UCSD-AML1 (cell line): ENCODE measurements at regions not wholly inside any gene's neighbourhood (a gene's known extent, or its start where the extent isn't known, plus 50 kb on each side); places are given as distances from the start of the nearest gene placed in this dataset.

Source experiments
- DNase-seq: peaks from one replicate; lab custom pipeline; 2025; ENCODE audit not compliant: unreplicated experiment; lab: John Stamatoyannopoulos, UW

DNA sequence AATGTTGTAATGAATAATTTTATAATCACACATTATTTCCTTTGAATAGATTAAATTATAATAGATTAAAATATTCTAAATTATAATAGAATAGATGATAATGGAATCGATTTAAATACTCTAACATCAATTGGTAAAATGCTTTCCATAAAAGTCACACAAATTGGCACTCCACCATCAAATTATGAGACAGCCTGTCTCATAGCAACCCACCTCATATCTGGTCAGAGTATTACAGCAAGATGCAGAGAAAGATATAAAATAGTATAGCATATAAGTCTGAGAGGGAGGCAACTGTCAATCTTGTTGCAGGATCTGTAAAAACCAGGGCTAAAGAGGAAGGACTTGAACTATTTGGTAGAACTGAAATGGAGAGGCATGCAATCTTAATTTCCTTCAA lies 98.4 kb upstream of the NCKAP5 start:
- no peak for DNase-seq

DNA sequence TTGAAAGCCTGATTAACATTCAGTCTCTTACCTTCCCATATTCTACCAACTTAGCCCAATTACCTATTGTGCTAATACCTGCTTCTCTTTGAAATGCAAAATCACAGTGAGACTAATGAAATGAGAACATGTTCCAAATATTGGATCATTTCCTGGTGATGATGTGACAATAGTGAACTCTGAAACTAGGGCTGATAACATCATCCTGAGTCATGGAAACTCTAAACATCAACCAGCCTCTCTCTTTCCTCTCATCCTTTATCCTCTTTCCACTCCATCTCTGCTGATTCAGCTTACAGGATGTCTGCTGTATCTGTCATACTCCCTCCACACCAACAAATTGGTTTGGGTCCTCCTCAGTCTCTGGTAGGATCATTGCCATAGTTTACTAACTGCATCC lies 98.8 kb upstream of the NCKAP5 start:
- DNase-seq, result no peak

DNA sequence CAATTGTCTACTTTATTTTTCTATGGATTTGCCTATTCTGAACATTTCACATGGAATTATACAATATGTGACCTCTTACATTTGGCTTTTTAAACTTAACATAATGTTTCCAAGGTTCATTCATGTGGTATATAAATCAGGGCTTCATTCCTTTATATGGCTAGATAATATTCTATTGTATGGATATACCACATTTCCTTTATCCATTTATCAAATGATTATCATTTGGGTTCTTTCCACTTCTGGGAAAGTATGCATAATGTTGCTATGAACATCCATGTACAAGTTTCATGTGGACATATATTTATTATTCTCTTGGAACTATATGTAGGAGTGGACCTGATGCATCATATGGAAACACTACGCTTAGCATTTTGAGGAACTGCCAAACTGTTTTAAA lies 99.7 kb upstream of the NCKAP5 start:
- DNase-seq, result no peak

DNA sequence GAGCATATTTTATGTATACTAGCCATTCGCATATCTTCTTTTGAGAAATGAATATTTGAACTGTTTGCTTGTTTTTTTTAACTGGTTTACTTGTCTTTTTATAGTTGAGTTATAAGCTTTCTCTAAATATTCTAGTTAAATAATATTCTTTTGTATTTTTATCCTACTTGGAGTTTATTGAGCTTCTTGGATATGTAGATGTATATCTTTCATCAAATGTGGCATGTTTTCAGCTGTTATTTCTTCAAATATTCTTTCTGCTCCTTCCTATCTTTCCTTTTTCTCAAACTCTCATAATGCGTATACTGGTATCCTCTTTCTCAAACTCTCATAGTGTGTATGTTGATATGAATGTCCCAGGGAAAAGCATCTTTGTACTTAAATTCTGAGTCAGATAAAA lies 100.3 kb upstream of the NCKAP5 start:
- DNase-seq, result no peak

DNA sequence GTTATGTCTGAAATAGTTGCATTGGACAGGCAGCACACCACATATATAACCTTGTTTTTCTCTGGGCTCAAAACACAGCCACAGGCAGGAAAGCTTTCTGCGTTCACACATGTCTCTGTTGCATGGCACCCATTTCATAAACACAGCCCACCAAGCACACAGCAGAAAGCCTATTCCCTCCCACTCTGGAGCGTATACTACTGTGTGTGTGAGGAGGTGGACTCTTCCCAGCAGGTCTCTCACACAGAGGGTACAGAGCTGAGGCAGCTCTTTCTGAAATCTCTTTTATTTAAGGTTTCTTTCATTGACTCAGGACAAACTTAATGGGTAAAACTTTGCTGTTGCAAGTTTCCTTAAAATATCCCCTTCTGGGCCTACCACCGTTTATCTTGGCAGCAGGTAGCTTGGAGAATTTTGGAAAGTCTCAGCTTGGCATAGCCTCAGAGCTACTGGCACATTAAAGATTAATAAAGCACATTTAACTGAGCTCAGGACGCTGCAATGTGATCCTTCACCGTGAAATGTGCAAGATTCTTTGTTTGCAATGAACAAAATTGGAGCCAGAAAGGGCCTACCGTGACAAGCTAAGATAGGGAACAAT lies 105.1 kb upstream of the NCKAP5 start:
- DNase-seq, result no peak

DNA sequence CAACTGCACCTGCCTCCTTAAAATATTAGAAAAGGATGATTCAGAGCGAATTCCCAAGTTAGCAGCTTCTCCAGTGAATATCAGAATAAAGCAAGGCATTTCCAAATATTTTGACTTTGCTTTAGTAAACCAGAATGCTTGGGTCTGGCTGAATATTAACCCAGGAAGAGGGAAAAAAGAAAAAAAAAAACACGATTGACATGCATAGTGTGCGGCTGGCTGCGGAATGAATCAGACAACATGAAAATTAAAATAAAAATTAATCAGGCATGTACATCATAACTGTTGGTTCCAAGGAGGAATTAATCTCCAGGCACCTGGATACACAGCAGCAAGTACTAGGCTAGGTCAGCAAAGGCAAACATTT lies 105.8 kb upstream of the NCKAP5 start:
- DNase-seq, result no peak

DNA sequence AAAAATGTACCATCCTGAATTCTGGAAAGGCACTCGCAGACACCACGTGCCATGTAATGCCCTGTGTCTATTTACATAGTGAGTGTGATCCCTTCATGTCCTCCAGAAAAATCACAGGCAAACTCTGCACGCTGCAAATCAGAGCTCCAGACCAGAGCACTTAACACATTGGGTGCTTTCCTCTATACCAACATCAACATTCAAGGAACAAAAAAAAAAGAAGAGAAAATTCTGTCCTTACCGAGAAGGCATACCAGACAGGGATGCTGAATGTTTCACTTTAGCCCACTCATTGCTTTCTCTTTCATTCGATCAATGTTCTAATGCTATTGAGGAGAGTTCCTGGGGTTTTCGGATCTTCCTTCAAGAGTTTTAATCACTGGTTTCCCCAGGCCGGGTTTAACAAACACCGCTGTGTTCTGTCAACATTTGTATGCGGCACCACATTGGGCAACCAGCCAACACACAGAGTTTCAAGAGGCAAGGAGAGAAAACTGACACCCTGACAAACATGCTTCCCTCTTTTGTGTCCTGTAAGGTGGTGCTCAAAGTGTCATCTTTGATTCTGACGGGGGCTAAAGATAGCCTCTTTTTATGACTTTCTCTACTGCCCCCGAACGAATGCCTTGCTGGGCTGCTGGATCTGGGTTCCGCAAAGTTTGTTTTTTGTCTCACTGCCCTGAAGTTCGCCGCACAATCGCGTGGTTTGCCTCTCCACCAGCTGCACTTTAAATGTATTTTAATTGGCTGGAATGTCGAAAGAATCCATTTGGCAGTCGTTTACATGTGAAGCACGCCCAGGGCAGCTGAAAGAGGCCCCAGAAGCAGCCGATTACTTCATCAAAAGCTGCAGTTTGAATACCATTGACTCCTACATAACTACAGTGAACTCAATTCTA lies 106.4 kb upstream of the NCKAP5 start:
- DNase-seq, result no peak

DNA sequence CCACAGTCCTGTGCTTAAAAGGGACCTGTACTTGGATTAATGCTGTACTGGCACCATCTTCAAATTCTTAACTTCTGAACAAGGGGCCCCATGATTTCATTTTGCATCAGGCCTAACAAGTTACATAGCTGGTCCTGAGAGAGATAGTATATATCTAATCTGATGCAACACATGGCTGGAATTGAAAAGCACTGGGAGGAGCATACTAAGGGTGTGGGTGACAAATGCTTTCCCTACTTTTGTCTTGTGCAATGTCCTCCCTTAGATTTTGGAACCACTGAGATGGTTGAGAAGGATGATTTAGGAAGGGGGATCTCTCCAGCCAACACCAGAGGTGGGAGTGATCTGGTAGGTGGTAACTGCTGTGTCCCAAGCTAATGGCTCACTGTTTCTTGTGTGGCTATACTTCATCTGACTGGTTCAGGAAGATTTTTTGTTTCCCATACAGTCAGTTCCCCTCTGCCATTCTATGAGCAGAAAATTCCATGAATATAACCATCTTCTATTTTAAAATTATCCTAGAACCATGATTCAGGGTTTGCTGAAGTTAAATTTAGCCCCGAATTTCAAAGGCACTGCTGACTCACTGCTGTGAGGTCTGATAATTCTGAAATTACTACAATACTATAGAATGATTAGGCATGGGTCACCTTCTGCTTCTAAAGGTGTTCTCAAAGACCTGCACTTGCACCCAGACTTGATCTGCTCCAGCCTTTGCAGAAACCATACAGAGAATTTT lies 108.3 kb upstream of the NCKAP5 start:
- DNase-seq, result no peak

DNA sequence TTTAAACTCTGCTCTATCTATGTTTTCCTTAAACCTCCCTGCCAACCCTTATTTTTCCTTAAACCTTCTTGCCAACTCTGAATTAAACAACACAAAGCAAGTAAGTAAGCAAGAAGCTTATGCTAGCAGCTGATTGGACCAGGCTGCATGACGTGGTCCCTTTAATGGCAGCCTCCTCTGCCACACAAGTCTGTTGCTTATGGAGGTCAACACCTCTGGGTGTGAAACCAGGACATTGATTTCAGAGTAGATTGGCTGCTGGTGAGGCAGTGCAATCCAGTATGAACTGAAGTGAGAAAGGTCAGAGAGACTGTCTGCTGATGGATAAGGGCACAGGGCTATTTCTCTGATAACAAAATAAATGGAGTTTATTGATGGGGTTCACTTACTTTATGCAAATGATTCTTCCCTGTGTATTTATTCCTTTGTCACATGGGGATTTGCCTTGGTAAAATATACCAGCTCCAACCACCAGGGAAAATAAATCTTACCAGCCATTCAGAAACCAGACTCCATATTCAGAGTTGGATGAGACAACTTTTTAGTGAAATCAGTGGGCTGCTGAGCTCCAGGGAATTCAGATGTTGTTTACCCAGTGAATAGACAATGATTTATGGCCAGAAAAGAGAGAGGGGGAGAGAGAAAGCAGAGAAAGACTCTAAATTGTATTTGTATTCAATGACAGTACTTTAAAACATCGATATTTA lies 112.2 kb upstream of the NCKAP5 start:
- no peak for DNase-seq

DNA sequence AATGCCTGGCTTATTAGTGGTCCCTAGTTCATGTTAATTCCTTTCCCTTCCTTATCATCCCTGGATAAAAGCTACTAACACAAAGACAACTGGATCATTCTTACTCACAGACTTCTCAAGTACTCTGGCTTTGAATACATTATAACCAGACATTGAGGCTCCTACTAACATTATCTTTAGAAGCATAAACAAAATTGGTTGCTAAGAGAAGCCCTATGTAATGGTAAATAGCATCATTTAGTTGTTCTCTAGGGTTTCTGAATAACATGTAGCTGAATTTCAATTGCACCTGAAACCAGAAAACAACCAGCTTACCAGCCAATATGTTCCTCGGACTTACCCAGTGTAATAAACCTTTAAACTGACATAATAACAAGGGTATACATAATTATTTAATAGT lies 114.1 kb upstream of the NCKAP5 start:
- no peak for DNase-seq

DNA sequence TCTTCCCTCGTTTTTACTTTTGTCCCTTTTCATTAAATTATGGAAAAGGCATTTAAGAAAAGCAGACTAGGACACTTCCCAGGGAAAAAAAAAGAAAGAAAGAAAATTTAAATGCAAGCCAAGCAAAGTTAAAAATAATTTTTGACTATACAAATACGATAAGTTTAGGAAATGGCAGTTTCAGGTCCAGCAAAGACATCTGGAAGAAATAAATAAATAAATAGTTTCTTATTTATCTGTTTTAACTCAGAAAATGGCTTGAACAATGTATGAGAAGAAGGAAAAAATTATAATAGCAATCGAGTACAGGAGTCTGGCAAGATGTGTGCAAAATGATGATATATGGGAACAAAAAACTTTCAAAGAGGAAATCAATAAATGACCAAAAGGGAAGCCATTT lies 114.6 kb upstream of the NCKAP5 start:
- no peak for DNase-seq

DNA sequence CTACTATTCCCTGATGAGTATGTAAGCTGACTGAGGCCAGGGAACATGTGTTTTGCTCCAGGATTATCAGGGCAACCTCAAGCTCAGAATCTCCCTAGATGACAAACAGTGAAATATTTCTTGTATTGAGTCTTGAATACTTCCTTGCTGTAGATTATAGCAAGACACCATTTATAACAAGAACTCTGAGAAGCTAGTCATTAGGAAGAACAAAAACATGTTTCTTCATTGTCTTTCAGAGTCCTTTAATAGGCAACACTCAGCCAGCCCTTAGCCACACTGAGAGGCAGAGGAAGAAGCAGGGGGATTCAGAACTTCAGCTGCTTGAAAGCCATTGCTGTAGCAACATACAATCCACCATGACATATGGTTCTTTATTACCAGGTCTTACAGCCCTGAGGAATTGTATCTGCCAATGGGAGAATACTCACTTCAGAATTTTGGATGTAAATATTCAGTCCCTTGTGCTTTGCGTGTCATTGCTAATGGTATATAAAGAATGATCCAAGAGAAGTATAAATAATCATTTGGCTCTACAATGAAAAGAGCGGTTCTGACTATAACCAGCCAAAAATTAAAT lies 117.5 kb upstream of the NCKAP5 start:
- no peak for DNase-seq

DNA sequence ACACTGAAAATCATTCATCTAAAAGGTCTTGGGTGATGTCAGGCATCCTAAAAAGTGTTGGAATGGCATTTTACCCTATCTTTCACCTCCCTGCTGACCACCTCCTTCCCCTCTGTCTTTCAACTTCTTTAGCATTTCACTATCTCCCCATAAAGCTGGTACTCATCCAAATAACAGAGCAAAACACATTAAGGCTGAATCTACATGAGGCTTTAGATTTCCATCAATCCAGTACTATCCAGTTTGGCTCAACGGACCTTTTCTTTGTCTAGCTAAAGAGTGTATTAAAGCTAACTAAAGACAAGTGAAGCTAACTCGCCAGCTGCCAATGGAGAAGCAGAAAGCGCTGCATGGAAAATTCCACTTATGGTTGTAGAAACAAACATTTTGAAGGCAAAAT lies 122.5 kb upstream of the NCKAP5 start:
- no peak for DNase-seq

DNA sequence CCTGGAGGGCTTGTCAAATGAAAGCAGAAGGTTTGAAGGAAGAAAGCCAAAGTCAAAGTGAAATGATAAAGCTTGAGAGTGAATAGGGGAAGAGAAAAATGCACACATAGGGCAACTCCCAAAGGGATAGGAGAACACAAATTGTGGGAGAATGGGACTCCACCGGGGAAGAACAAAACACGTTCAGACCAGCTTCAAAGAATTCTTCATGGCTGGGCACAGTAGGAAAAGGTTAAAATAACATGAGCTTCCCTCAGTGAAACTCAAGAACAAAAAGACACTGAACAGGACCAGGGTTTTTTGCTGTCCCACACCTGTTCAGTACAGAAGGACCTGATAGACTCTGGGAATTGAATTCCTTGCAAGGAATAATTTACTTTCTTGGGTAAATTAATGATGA lies 123.1 kb upstream of the NCKAP5 start:
- no peak for DNase-seq

DNA sequence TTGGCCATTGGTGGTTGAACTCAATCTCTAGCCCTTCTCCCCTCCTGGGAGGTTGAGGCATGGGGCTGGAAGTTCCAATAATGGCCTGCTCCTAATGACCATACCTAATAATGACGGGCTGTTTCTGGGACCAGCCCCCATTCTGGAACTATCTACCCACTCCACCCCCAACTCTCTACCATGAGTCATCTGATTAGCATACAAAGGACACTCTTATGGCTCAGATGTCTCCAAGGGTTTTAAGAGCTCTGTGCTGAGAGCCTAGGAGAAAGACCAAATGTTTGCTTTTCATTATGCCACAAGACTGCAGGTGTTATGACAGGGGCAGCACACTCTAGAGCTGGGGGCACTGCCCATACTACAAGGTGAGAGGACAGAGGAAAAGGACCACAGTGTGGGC lies 137.0 kb upstream of the NCKAP5 start:
- DNase-seq, result no peak

DNA sequence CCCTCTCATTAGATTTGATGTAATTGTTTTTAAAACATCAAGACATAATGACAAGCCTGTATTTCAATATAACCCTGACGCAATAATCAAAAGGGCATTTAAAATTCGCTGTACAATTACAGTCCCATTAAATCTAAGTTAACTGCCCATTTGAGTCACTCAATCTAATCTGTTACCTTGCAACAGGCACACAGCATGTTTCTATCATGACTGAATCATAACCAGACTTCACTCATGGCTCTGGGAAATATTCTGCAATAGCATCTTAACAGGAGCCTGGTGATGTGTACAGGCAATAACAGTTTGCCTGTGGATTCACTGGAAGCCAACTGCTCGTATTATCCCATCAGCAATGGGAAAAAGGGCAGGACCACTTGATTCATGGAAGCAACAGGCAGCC lies 142.3 kb upstream of the NCKAP5 start:
- DNase-seq, result no peak

DNA sequence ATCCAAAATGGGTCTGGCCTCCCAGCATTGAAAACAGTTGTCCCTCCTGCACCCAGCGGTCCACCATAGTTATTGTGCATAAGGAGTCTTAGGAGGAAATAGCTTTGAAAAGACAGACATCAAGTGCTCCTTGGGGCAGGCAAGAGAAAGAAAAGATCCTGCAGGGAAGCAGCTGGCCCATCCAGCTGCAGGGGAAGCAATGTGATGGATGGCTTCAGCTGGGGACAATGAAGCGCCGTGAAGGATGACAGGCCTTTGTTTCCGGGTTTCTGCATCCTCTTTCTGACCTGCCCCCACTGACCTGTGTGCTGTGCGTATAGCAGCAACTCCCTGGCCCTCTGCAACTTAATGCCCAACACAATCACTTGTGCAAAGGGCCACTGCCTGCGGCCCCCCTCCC lies 142.9 kb upstream of the NCKAP5 start:
- DNase-seq, result no peak

DNA sequence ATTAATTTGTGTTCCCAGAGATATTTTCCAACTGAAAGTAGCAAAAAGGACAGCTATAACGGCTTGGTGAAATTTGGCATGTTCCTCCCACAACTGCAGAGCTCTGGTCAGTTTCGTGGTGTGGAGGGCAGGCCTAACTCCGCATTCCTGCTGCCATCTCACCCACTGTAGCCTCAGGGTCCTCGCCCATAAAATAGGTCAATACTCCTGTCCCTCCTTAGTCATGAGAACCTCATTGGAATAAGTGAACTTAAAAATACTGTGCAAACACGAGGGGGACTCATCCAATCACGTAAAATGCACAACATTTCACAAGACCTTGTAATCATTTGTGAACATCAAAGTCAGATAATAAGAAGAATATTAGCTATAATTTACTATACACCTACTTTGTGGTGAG lies 143.5 kb upstream of the NCKAP5 start:
- no peak for DNase-seq

DNA sequence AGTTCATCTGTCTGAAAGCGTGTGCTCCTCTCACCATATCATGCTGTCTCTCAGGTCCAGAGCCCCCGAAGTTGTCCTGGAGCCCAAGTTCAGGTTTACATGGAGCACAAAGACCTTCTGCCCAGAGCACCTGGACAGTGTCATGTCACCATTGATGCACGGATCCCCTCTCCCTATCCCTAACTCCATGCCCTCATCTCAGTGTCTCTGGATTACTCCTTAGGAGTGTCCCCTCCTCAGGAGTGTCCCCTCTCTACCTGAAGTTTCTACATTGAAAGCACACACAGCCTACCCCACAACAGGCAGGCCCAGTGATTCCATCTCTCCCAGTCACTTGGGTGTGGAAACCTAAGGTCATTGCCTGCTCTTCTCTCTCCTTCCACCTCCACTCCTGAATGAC lies 144.1 kb upstream of the NCKAP5 start:
- no peak for DNase-seq

DNA sequence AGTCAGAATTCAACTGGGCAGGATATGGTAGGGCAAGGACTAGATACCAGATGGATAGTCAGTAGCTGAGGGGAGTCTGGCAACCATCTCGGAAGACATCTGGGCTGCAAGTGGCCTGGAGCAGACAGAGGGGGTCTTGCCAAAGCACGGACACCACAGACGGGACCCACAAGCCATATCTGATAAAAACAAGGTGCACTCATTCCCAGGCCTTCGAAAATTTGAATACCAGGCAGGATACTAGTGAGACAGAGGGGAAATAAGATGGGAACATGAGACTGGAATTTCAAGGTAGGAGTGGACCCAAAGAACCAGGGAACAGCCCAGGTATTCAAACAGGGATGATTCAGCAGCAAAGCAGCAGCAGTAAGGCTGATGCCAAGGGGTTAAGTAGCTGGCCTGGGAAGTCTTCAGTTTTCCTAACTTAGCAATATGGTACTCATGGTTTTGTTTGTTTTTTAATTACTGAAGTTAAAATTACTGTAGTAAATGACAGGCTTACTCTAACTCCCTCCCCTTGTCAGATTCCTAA lies 144.9 kb upstream of the NCKAP5 start:
- DNase-seq, result no peak

DNA sequence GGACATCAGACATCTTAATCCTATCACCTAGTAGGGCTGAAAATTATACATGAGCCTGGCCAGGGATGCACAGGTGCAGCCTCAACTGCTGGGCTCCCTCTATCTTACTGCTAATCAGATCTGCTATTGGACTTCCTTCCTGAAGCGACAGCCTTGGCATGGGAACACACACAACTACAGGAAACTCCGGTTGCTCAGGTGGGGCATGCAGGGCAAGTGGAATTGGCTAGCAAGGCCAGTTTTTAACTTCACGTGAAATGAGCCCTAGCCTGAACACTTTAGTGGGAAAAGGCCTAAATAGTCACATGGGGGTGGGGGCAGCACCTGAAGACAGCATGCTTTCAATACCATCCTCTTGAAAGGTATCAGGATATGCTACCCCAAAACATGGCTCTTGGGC lies 147.9 kb upstream of the NCKAP5 start:
- DNase-seq, result no peak
